Fibroblast of skin of right biceps (primary cell): ENCODE measurements at regions not wholly inside any gene's neighbourhood (a gene's known extent, or its start where the extent isn't known, plus 50 kb on each side); places are given as distances from the start of the nearest gene placed in this dataset.

Experiments
- DNase-seq: peaks from one replicate; pipeline ENCODE4 v3.0.0-alpha.2; 2013

DNA sequence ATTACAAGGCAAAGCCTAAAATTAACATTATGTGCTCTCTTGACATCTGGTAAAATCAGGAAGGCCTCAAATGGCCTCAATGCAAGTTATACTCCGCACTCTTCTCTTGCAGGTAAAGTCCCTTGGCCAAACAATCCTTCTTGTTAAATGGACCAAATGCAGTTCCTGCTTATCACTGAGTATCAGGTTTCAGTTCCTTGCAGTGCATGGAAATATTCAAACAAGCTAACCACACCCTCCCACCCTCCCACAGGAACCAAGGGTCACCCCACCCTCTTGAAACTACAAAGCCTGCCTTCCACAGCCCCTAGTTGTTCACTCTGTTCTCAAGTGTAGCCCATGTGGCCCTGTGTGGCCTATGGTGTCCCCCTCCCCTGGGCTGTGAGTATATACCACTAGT lies 171.9 kb upstream of the CADPS start:
- DNase-seq = no peak

DNA sequence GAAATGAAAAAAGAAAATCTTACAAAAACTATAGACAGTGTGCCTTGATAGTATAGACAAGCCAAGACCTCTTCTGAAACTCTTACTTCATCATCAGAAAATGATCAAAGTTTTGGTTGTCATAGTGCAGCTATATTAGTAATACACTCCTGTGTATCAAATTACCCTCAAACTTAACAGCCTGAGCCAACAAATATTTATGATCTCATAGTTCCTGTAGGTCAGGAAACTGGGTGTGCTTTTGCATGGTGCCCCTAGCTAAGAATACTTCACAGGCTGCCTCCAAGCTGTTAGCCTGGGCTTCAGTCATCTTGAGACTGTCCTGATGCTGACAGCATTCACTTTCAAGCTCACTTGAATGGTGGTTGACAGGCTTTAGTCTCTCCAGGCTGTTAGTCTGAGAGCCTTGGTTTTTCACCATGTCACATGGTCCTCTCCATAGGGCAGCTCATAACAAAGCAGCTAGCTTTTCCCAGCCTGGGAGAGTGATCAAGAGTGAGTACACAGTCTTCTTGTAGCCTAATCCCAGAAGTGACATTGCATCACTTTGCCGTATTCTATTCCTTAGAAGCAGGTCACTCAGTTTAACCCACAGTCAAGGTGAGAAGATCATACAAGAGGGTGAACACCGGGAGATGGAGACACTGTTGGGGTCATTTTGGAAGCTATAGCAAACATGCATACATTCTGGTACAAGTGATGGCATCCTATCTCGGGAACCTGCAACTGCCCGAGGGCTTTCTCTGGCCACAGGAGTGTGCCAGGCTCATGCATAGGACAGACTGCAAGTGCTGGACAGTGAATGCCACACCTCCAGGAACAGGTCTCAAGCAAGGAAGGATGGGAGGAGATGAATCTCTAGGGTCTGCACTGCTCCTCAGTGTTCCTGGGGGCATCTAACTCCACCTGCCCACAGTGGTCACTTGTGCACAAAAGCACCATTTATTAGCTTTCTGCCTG lies 173.4 kb upstream of the CADPS start:
- peak; percentile 77 for DNase-seq

DNA sequence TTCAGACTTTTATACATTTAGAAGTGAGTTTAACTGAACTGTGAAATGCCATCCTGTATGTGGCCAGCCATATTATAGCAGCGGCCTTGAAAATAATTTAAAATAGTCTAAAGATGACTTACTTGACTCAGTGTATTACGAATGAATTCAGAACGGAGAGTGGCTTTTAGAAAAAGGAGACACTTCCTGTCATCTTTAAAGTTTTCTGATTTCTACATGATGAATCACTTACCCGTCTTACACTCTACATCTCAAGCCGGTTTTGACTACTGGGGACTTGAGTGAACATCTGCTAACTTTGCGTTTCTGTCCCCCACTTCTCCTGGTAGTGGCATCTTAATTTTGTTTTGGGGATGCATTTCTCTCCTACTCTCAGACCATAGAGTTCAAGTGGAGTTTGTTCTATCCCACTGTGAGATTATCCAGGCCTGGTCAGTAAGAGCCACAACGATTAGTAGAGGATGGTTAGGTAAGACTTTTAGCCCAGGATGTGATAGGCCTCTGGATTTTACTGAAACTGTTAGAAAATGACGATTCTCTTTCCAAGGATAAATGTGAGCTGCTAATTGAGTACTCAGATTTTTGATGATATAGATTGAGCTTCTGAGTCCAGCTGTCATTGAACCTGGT lies 175.4 kb upstream of the CADPS start:
- peak; percentile 87 for DNase-seq

DNA sequence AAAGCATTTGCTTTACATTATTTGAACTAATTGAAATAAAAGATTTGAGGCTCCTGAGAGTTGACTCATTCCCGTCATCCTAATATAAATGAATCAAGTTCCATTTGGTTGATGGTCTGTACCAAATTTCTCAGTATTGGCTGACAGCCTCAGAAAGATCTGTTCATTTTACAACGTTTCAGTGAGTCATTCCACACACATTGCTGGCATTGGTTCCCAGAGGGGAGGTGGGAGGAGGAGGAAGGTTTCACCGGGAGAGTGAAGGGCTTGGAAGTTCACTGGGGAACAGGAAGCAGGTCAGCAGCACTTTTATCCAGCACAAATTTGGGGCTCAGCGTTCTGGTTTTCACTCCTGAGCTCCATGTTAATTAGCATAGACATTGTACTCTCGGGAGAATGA lies 176.7 kb upstream of the CADPS start:
- DNase-seq = peak; percentile 98

GRCh38 chr3:63056932-63057331 lies 181.7 kb upstream of the CADPS start:
- DNase-seq = no peak

GRCh38 chr3:63060412-63060811 lies 185.2 kb upstream of the CADPS start:
- peak; percentile 49 for DNase-seq

DNA sequence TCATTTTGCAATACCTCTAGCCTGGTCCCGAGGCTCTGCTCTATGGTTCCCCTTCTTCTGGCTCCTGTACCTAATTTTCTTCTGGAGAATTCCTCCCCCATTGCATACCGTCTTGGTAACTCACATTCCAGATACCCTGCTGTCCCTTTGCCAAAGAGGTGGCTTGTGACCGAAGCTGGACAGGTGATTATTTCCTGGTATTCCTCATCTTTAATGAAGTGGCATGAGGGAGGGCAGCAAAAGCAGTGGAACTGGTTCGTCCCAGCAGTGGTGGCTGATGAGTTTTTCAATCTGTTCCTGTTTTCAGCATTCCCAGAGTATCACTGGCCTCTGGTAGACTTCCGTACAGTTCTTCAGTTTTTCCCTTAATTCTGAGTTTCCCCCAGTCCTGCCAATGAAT lies 186.2 kb upstream of the CADPS start:
- no peak for DNase-seq

DNA sequence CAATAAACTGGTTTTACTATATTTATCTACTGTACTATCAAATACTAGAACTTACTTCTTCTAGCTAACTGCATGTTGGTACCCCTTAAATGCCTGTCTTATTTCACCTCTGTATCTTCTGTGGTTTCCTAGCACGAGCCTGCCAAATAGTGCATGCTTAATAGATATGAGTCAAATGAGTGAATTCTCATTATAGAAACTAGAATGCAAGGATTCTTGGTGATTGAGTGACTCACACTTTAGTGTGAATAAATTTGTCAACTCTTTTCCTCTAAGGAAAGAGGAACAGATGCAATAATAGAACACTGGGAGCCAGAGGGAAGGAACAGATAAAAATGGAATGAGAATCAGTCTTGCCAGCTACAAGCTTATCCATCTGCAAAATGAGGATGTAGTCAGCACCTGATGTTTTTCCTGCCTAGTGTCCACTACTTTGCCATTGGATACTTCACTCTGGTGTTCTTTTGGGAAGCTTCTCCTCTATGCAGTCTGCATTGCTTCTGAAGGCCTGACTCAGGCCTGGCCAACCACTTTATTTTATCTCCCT lies 189.1 kb upstream of the CADPS start:
- peak; percentile 65 for DNase-seq

DNA sequence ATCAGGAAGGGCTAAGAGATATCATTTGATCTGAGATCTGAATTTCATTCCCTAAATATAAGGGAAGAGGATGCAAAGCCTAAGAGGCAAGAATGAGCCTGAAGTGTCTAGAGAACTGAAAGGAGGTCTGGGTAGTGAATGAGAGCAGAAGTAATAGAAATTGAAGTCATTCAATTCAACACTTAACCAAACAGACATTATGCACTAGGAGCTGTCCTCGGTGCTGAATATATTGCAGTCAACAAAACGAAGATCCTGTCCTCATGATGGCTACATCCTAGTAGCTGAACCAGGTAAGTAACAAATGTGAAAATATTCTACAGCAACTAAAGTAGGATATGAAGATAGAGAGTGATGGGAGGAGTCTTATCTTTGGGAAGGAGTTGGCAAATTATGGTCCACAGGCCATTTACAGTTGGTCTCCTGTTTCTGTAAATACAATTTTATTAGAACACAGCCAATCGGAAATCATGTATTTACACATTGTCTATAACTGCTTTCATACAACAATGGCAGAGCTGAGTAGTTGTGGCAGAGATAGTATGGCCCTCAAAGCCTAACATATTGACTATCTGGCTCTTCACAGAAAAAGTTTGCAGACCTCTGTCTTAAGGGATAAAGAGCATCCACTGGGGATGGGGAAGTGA lies 192.9 kb upstream of the CADPS start:
- DNase-seq = peak; percentile 72

GRCh38 chr3:63069806-63070475 lies 194.7 kb upstream of the CADPS start:
- DNase-seq = no peak

- no peak for DNase-seq
These were observed 195.2 kb upstream of the CADPS start for GRCh38 chr3:63070476-63070810.

DNA sequence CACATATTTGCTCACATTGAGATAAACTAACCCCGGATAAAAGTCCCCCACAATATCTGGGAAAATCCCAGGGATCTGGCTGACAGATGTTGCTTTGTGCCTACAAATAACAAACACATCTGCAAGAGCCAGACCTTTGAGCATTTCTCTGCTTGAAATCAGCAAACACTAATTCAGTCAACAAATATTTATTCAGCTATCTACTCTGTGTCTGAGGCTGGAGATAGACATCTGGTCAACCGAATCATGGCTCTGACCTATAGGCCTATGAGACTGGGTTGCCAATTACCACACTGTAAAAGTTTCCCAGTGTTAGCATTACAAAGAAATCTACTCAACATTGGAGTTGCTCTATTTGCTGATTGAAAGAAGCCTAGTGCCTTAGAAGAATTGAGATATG lies 201.1 kb upstream of the CADPS start:
- DNase-seq = no peak

- no peak for DNase-seq
These were observed 191.9 kb upstream of the SYNPR start for GRCh38 chr3:63086190-63086589.

GRCh38 chr3:63089007-63089750 lies 188.9 kb upstream of the SYNPR start:
- DNase-seq = peak; percentile 3

DNA sequence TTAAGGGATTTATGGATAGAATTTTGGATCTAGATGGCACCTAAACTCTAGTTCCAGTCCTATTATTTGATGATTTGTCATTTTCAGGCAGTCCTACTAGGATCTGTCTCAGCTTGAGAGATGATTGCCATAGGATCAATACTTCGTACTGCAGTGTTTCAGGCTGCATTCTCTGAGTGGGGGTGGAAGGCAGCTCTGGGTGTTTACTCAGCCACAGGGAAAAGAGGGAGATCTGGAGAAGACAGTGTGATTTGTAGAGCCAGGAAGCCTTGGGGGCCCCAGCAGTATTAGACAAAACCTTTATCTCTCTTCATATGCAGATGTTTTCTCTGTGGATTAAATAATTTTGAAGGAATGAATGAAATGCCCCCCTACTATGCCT lies 188.4 kb upstream of the SYNPR start:
- DNase-seq = no peak

DNA sequence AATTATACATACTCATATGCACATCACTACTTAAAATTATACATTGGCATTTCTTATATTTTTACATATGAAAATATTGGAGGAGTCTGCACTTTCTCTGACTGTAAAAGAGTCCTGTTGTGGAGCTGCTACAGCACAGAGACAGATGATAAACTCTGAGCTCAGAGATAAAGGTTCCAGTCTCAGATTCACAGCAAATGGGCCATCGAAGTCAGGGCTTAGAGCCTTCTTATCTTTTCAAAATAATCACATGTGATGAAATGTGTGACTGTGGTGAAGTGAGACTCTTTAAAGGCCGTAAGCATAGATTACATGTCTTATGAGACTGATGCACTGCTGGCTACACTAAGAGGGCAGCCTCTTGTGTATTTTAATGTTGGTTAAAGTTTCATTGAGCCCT lies 187.5 kb upstream of the SYNPR start:
- no peak for DNase-seq

DNA sequence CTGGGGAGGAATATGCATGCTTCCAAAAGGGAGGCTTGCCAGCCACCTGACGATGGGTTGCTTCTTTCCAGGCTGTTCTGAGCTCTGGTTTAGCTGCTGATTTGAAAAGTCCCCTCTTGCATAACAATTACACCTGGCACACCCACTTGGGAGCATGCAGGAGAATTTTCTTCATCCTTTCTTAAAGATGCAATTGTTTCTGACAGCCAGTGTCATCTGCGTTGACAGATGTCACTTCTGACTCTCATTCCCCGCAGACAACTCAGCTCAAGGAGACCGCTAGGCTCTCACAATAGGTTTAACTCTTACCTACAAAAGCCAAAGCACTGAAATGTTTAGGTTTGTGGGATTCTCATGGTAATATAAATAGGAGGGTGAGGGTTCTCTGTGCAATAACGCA lies 185.6 kb upstream of the SYNPR start:
- DNase-seq = no peak

GRCh38 chr3:63094642-63095408 lies 183.3 kb upstream of the SYNPR start:
- no peak for DNase-seq

DNA sequence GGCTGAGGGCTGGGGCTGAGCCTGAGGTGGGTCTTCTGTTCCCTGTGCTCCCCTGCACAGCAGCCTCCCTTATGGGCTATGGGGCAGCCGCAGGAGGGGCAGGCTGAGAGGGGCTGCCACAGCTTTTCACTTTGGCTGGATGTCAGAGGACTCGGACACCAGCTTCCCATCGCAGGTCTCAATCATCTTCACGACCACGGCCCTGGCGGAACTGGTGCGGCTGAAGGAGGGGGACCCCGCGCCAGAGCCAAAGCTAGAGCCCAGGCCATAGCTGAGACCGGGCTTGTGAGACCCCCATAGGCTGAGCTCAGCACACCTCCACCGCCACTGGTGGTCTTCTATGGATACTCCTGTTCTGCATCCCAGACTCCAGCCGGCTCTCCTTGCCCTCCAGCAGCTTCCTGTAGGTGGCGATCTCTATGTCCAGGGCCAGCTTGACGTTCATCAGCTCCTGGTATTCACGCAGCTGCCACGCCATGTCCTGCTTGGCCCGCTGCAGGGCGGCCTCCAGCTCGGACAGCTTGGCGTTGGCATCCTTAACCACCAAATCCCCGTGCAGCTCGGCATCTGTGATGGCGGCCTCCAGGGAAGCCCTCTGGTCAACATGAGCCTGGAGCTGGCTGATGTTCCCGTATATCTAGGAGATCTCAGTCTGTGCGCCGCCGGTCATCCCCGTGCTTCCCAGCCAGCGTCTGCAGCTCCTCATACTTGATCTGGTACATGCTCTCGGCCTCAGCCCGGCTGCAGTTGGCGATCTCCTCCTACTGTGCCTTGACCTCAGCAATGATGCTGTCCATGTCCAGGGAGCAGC lies 181.7 kb upstream of the SYNPR start:
- DNase-seq = no peak

GRCh38 chr3:63097396-63097795 lies 180.7 kb upstream of the SYNPR start:
- no peak for DNase-seq

GRCh38 chr3:63116922-63117321 lies 161.2 kb upstream of the SYNPR start:
- peak; percentile 4 for DNase-seq
